ENCODE measurements at regions not wholly inside any gene's neighbourhood (a gene's known extent, or its start where the extent isn't known, plus 50 kb on each side); places are given as distances from the start of the nearest gene placed in this dataset.

- no peak overlapping the region for H3K4me3 ChIP-seq
- H3K27ac ChIP-seq: no peak overlapping the region
- H3K36me3 ChIP-seq: no peaks in the 10 kb centered on the region
- no peaks in the 10 kb centered on the region for H3K9me3 ChIP-seq
- DNase-seq (ENCODE audit: extremely low spot score in 2 of 2): no peak
- TF ChIP-seq POLR2AphosphoS5 (IDR thresholded peaks at IDR 0.05; ENCODE audit: insufficient read depth in 1 of 2, low read depth in 1 of 2) (no peak), CTCF (IDR thresholded peaks at IDR 0.05) (no peak), POLR2A (IDR thresholded peaks at IDR 0.05) (no peak)
- no peaks in the 10 kb centered on the region for H3K4me1 ChIP-seq
- intact Hi-C loops (cut with DNase I): no loop called here
- H3K27me3 ChIP-seq: no peaks in the 10 kb centered on the region
Measured at GRCh38 chr7:110521357-110521911, 569.5 kb upstream of the LRRN3 start.

GRCh38 chr7:110522061-110522760 lies 568.7 kb upstream of the LRRN3 start:
- Histone ChIP-seq H3K4me3 (no peak overlapping the region), H3K36me3 (no peaks in the 10 kb centered on the region), H3K27me3 (no peaks in the 10 kb centered on the region), H3K4me1 (no peaks in the 10 kb centered on the region), H3K27ac (no peak overlapping the region), H3K9me3 (no peaks in the 10 kb centered on the region)
- DNase-seq (ENCODE audit: extremely low spot score in 2 of 2): no peak
- intact Hi-C loops (cut with DNase I): no loop called here
- no peak for TF ChIP-seq CTCF (IDR thresholded peaks at IDR 0.05)
- no peak for TF ChIP-seq POLR2A (IDR thresholded peaks at IDR 0.05)
- no peak for TF ChIP-seq POLR2AphosphoS5 (IDR thresholded peaks at IDR 0.05; ENCODE audit: insufficient read depth in 1 of 2, low read depth in 1 of 2)

- no peaks in the 10 kb centered on the region for H3K27me3 ChIP-seq
- no peak overlapping the region for H3K27ac ChIP-seq
- TF ChIP-seq POLR2AphosphoS5 (IDR thresholded peaks at IDR 0.05; ENCODE audit: insufficient read depth in 1 of 2, low read depth in 1 of 2): no peak
- no peak for TF ChIP-seq CTCF (IDR thresholded peaks at IDR 0.05)
- TF ChIP-seq POLR2A (IDR thresholded peaks at IDR 0.05): no peak
- H3K4me3 ChIP-seq: no peak overlapping the region
- no peaks in the 10 kb centered on the region for H3K36me3 ChIP-seq
- DNase-seq (ENCODE audit: extremely low spot score in 2 of 2): no peak
- no peaks in the 10 kb centered on the region for H3K9me3 ChIP-seq
- intact Hi-C loops (cut with DNase I): no loop called here
- H3K4me1 ChIP-seq: no peaks in the 10 kb centered on the region
Measured at GRCh38 chr7:110522761-110523200, 568.1 kb upstream of the LRRN3 start.

GRCh38 chr7:110529175-110529574 lies 561.8 kb upstream of the LRRN3 start:
- no peaks in the 10 kb centered on the region for H3K27me3 ChIP-seq
- no peaks in the 10 kb centered on the region for H3K36me3 ChIP-seq
- no peak for DNase-seq (ENCODE audit: extremely low spot score in 2 of 2)
- no peak for TF ChIP-seq POLR2A (IDR thresholded peaks at IDR 0.05)
- H3K9me3 ChIP-seq: no peaks in the 10 kb centered on the region
- intact Hi-C loops (cut with DNase I): no loop called here
- no peak overlapping the region for H3K27ac ChIP-seq
- H3K4me3 ChIP-seq: no peak overlapping the region
- no peaks in the 10 kb centered on the region for H3K4me1 ChIP-seq

GRCh38 chr7:110531186-110531585 lies 559.7 kb upstream of the LRRN3 start:
- no peak for TF ChIP-seq CTCF (IDR thresholded peaks at IDR 0.05)
- TF ChIP-seq POLR2AphosphoS5 (IDR thresholded peaks at IDR 0.05; ENCODE audit: insufficient read depth in 1 of 2, low read depth in 1 of 2): no peak
- no peak for TF ChIP-seq POLR2A (IDR thresholded peaks at IDR 0.05)
- intact Hi-C loops (cut with DNase I): no loop called here
- no peak overlapping the region for H3K4me3 ChIP-seq
- no peaks in the 10 kb centered on the region for H3K36me3 ChIP-seq
- no peaks in the 10 kb centered on the region for H3K4me1 ChIP-seq
- no peak for DNase-seq (ENCODE audit: extremely low spot score in 2 of 2)
- H3K27me3 ChIP-seq: no peaks in the 10 kb centered on the region
- no peak overlapping the region for H3K27ac ChIP-seq
- H3K9me3 ChIP-seq: no peaks in the 10 kb centered on the region
